CD4-positive, alpha-beta T cell treated with Interleukin-15 for 4 hours (primary cell): ENCODE measurements at regions not wholly inside any gene's neighbourhood (a gene's known extent, or its start where the extent isn't known, plus 50 kb on each side); places are given as distances from the start of the nearest gene placed in this dataset.

Experiments used
- DNase-seq: peaks from one replicate; pipeline ENCODE4 v3.0.0-alpha.2; 2020; ENCODE audit warnings: low spot score

- DNase-seq: no peak
Measured at GRCh38 chr15:93428807-93429351, 339.9 kb upstream of the RGMA start.

GRCh38 chr15:93428150-93428549, 339.1 kb upstream of the RGMA start:
- DNase-seq: no peak

DNA sequence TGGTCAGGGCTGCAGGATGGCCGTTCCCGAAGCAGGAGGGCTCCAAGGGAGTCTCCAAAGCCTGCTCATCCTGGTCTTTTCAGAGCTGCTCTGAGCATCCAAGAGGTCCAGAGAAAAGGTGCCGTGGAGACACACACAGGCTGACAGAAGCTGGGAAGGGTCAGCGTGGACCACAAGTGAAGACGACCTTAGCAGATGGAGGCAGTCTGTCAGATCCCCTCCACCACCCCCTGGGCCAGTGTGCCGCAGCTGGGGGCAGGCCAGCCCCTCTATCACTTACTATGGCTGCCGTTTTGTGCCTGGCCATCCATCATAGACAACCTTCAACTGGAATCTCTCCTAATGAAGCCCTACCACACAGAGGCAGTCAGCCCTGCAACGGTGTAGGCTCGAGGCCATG, 335.1 kb upstream of the RGMA start:
- no peak for DNase-seq

DNA sequence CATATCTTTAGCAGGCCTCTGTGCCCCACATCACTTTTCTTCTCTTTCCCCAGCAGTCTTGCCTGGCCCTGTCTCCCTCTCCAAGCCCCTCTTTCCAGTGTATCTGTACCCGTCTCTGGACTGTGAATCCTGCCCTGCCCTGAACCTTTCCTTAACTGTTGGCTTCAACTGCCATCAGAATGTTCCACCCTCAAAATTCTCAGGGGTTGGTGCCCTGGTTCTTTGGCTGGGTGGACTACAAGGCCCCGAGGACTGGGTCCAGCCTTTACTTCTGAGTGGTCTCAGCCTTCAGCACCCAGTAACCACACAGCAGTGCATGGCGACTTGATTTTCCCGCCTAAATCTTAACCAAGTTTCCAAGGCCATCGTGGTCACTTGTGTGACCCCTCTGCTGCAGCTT, 333.5 kb upstream of the RGMA start:
- no peak for DNase-seq

DNA sequence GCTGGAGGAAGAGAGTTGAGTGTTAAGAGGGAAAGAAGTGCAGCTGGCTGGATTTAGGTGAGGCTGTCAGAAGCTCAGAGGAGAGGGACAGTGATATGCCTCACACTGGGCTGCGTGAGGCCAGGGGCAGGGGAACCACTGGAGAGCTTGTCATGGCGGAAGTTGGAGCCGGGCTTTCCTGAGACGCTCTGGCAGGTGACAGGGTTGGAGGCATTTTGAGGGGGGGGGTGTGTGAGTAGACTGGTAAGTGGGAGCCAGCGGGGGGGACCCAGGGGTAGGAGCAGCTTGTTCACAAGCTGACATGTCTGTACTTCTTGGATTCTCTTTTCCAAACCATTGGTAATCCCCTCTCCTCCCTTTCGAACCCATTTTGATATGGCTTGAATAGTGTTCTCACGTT, 331.5 kb upstream of the RGMA start:
- DNase-seq: no peak

- no peak for DNase-seq
Measured at GRCh38 chr15:93420050-93420452, 331.0 kb upstream of the RGMA start.

- no peak for DNase-seq
Measured at GRCh38 chr15:93418566-93418965, 329.6 kb upstream of the RGMA start.

DNA sequence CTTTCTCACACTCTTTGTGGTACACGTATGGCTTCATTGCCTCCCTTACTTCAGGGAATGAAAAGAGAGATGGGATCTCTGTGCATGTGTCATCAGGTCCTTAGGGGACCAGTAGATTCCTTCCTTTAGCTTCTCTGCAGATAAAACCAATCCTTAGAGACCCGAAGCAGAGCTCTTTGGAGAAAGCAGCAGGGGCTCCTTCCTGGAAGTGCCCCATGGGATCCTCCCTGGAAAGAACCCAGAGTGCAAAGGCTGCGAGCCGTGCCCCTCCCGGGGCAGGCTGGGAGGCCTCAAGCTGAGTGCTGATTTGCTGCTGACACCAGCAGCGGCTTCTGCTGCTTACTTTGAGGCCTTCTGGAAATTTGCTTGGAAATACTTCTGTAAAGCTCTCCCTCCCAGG, 328.6 kb upstream of the RGMA start:
- no peak for DNase-seq

DNA sequence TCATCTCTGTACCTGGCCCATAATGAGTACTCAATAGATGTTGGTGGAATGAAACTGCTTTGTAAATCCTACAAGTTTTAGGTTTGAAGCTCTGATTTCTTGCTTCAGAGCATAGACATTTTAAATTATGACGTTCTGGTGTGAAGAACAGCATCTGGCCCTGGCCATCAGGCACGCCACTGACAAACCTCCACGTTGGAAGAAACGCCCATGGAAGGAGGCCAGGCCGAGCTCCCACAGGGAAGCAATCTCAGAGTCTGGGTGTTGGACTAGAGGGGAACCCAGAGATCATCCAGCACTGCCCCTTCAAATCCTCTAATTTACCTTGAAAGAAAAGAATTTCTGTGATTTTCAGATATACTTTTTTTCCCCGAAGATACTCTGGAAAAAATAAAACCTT, 328.1 kb upstream of the RGMA start:
- DNase-seq: no peak

- DNase-seq: no peak
Measured at GRCh38 chr15:93415576-93415975, 326.6 kb upstream of the RGMA start.

DNA sequence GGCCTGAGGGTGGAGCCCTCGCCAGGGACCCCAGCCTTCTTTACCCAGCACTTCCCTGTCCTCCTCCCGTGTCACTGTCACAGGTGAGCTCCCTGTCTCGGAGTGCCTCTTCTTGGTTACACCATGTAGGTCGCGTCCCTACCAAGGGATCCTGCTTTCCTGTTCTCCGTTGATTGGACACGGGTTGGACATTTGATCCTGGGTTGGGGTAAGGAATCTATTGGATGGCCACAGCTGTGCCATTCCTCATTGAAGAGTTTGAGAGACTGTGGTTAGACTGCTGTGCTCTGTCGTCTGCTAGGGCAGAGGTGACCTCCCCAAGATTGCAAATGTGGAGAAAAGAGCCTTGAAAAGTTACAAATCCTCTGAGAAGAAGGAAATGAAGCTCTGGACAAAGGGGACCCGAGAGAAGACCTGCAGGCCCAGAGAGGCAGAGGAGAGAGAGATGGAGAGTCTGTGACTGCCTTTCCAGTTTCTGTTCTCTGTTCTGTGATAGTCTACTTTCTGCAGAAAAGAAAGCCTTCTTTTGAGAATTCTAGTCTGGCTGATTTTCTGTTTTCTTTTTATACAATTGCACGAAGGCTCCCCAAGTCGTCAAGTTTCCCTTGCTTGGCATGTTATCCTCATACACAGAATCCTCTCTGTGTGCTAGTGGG, 325.7 kb upstream of the RGMA start:
- DNase-seq: no peak

DNA sequence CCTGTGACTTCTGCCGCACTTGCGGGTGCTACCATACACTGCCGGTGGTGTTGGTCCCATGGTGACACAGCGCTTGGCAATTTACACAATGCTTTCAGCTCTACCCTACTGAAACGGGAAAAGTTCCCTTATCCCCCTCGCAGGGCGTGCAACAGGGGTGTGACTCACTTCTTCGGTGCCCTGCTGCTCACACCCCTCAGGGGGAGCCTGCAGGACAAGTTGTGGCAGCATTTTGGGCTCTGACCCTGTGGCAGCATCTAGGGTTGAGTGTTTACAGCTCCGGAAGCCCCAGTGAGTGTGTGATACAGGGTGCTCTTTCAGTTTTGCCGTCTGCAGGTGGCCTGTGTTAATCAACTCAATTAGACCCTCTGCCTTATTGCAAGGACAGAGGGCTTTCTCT, 324.7 kb upstream of the RGMA start:
- no peak for DNase-seq

GRCh38 chr15:93399121-93399520, 310.1 kb upstream of the RGMA start:
- no peak for DNase-seq

- no peak for DNase-seq
Measured at GRCh38 chr15:93389211-93389610, 300.2 kb upstream of the RGMA start.

DNA sequence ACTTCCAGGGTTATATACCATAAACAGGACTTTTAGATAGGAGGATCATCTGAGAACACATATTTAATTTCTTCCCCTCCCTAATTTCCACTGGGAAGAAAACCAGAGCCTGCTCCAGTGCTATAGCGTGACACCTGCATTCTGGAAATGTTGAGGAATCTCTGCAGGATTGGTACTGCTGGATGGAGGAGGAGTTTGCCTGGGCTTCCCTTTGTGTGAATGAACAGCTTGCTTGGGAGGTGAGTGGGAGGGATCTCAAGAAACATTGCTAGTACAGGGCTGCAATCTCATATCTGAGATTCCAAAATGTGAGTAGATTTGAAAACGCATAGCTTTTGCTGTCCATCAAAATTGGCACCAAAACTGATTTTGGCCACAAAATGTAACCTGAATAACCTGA, 295.9 kb upstream of the RGMA start:
- DNase-seq: no peak

GRCh38 chr15:93382200-93382820, 293.3 kb upstream of the RGMA start:
- no peak for DNase-seq

GRCh38 chr15:93378558-93378957, 289.5 kb upstream of the RGMA start:
- no peak for DNase-seq

DNA sequence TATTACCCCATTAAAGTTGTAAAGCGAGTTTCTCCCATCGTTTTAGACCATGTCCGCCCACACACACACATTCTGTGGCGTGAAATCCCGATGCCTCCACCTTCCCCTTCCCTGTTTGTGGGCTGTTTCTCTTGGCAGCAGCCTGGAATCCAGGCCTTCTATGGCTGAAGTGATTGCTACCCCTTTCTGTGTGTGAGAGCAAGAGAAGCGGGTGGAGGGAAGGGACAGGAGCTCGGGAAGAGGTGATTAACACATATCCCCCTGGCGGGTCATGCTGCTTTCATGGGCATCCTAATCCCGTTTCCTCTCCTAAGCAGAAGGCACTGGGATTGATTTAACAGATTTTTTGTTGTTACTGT, 283.8 kb upstream of the RGMA start:
- no peak for DNase-seq

DNA sequence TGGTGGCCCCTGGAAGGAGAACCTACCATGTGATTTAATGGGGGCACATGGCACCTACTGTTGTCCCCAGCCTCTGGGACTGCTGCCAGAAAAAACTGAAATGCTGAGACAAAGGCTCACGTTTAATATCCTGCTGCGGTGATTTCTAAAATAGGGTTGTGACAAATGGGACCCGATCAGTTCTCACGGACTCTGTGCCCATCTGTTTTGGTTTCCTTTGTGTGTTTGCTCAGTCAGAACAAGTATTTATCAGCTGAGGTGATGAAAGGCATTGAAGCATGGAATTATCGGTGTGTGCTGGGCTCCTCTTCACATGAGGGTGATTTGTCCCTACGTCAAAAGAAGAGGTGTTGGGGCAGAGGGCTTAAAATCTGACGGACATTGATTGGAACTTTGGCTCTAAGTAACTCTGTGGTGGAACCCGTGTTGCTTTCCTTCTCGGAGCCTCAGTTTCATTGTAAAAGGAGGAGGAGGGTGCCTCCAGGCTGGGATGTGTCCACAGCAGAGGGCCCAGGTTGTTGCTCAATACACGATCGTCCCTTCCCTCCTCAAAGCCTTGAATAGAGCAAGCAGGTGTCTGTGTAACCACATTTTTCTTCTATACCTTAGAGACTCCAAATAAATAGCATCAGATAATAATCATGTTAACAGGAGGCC, 283.3 kb upstream of the RGMA start:
- no peak for DNase-seq

DNA sequence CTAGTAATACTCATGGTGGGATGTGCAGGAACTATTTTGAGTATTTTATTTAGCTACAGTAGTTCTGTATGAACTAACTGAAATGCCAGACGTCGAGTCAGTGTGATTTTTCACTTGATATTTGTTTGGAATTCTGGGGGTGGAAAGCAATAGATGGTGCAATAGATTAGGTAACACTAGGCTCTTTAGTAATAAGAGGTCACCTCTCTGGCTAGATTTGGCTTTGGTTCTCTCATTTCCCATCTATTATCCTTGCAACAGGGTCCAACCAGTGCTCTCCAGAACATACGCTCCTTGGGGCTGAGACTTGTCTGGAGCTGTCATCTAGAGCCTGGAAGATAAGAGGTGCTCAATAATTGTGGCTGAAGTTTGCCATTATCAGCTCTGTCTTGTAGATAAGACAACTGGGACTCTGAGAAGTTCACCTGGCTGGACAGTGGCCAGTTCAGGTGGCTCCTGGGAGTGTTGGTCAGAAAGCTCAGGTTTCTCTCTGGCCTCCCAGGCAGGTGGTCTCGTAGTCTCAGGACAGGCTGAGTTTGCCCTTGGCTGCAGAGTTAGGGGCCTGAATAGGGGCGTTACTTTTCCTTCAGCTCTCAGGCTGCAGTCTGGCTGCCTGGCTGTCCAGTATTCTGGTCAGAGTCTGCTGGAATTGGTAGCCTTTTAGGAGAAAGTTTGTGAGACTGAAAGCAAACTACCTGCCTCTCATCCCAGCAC, 277.5 kb upstream of the RGMA start:
- DNase-seq: no peak

GRCh38 chr15:93362821-93363220, 273.8 kb upstream of the RGMA start:
- no peak for DNase-seq

GRCh38 chr15:93362203-93362602, 273.2 kb upstream of the RGMA start:
- DNase-seq: no peak

DNA sequence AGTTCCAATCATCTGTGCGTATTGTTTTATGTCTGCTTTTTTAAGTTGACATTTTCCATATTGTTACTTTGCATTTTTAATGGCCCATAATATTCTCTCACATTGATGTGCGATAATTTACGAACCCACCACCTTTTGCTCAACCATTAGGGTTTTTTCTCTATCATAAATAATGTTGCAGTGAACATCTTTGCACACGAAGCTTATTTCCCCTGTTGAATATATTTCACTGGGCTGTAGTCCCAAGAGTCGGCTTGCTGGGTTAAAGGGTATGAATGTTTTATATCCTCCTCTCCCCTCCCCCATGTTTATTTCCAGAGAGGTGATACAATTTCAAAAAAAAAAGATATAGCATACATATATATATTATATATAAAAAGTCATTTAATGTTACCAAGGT, 272.7 kb upstream of the RGMA start:
- DNase-seq: no peak
